HG02943 (cell line): ENCODE measurements at regions not wholly inside any gene's neighbourhood (a gene's known extent, or its start where the extent isn't known, plus 50 kb on each side); places are given as distances from the start of the nearest gene placed in this dataset.

Source experiments
- ATAC-seq: cut with Tn5 transposase; IDR thresholded peaks from one replicate; pipeline ENCODE4 v1.9.1; 2021; ENCODE audit warnings: mild to moderate bottlenecking, low read depth, moderate library complexity; ENCODE audit not compliant: unreplicated experiment

DNA sequence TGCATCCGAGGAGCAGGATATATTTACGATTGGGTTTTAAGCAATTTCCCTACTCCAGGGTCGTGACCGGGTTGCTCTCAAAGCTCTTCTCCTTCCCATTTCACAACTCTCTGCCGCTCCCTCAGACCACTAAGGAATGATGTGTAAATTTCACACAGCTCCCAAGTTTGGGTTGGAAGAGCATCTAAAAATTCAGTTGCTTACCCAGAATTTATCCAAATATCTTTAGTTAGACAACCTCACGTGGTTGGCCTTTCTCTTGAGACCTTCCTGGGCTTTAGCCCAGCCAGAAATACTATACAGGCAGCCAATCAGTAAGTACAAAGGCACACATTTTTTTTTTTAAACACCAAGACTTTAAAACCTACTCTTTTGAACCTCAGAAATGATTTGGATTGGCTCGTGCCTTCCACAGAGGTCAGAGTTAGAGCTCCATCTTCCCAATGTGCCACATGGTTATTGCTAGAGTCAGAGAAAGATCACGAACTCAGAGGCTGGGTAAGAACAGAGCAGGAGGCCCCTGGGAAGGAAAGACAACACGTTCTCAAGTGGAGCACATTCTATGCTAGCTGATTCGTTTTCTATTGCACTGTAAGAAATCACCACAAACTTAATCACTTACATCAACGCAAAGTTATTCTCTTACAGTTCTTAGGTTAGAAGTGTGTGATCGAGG lies 335.4 kb upstream of the MGMT start:
- ATAC-seq, result no peak

DNA sequence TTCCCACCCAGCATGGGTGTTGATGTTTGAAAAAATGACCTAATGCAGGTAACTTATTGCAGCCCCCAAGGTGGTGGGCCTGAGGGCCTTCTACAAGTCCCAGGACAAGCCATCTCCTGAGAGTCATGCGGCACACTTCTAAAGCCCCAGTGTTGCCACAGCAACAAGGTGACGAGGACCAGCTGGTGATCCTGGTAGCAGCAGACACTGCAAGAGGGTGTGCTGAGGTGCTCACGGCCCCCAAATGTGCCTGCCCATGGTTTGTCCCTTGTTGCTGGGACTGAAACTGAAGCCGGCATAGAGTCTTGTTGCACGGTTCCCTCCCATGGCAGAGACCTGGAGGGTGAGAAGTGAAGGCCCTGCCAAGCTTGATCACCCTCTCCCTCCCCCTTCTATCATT lies 333.2 kb upstream of the MGMT start:
- ATAC-seq, result no peak

DNA sequence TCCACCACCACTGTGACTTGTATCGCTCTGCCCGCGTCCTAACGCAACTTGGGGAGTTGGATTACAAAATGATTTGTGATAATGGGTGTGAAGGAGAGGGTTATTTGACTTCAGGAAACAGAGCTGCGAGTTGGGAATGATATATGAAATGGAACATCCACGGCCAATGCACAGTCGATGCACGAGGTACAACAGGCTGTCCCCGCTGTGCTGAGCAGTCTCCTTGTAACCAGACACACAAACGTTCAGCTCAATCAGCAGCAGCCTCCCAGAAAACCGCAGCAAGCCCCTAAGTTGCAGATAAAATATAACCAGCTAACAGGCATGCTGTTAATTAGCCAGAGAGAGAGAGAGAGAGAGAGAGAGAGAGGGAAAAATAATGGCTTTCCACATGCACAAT lies 332.7 kb upstream of the MGMT start:
- ATAC-seq, result no peak

DNA sequence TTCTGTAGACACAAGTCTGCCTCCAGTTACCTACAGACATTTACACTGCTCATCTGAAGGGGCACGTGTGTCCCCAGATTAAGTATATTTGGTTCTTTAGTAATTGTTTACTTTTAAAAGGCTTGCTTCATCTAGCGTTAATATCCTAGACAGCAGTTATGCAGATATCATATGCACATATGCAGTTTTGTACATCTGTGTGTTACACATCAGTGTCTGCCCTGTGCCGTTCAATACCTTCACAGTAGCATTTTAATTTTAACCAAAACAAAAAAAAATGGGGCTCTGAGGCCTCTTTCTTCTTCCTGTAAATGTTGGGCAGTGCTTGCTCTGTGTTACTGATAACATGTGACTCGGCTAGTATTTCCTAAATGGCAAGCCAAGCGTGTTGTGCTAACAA lies 331.4 kb upstream of the MGMT start:
- ATAC-seq, result no peak

DNA sequence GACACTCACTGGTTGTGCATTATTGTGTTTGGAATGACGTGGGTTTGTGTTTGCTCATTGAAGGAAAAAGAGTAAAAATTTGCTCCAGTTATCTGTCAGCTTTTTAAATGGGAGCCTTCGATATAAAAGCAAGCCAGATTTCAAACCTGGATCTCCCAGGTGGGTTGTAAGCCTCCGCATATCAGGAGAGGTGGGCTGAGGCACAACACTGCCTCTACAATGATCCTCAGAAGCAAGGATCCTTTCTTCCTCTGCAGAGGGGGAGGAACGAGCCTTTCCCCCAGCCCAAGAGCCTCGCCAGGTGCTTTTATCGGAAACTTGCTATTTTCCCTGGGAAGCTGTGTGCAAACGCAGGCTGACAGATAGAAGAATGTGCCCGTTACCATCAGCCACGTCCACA lies 331.0 kb upstream of the MGMT start:
- no peak for ATAC-seq

- no peak for ATAC-seq
These were observed 330.1 kb upstream of the MGMT start for GRCh38 chr10:129136951-129137350.

DNA sequence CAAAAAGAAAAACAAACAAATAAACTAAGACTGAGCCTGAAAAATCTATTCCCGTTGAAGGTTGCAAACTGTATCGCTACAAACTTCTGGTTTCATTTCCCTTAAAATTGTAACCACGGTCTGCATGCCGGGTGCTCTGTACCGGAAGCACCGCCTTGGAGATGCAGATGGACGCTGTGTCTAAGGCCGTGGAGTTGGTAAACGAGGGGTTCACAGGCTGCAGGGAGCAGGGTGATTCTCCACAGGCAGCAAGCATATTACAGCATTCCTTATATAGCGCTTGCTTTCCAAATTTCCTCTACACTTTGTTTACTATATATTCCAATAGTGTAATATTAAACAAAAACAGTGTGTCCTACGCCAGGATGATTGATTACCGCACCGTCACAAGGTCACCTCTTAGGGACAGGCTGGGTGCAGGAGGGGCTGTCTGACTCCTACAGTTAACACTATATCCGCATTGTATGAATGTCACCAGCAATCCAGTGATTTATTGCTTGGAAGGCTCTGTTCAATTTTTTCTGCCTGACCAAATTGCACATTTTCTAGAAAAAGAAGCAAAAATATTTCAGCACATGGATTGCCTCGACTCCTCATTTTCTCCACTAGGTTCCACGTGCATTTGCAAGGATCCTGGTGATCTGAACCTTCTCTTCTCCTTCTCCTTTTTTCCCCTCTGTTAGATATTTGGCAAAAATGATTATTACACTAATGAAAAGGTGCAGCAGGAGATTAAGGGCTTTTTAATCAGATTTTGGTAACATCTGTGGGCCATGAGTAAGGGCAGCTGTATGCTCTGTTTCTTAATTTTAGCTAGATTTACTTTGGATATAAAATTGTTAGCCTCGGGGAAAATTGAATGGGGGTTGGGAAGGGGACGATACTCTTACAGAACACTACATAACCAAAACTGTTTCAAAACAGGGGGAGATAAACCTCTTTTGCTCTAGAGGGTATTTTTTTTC lies 325.8 kb upstream of the MGMT start:
- ATAC-seq, result no peak

DNA sequence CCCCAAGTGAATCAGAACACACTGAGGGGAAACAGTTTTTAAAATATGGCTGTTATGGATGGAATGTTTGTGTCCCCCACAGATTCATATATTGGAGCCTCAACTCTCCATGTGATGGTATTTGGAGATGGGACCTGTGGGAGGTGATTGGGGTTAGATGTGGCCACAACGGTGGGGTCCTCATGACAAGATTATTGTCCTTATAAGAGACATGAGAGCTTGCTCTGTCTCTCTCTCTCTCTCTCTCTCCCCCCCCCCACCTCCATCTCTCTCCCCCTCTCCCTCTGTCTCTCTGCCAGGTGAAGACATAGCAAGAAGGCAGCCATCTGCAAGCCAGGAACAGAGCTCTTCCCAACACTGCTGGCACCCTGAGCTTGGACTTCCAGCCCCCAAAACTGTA lies 315.8 kb upstream of the MGMT start:
- no peak for ATAC-seq

- no peak for ATAC-seq
These were observed 310.6 kb upstream of the MGMT start for GRCh38 chr10:129156406-129156805.

- ATAC-seq, result no peak
These were observed 309.9 kb upstream of the MGMT start for GRCh38 chr10:129157185-129157584.

DNA sequence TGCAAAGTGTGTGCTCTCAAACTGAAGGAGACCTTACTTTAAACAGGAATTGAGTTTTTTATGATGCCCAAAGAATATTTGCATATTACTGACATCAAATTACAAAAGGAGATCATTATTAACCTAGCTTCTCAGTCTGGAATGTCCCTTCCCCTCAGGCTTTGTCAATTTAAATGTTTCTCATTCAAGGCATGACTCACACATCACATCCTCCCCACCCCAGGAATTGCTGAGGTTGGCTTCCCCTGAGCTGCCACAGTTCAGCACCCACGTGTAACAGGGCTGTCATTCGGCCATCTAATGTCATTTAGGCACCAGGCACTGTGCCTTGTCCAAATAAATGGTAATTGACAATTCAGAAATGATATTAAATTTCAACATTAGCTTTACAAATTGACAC lies 305.9 kb upstream of the MGMT start:
- ATAC-seq, result no peak

DNA sequence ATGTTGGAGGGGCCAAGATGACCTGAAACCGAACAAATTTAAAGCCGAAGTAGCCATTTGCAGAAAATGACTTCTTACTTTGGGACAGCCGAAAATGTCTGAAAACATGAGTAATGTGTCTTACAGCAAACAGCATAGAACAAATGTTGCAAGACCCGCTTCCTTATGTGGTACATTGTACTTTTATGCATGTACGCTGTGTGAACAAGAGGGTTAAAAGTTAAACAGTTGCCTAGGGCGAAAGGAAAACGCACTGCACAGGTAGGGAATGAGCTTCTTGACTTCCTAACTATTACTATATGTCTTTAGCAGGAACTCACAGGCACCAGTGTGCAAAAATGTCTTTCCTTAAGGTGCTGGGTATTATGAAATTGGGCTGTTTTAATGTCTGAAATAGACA lies 303.5 kb upstream of the MGMT start:
- no peak for ATAC-seq

DNA sequence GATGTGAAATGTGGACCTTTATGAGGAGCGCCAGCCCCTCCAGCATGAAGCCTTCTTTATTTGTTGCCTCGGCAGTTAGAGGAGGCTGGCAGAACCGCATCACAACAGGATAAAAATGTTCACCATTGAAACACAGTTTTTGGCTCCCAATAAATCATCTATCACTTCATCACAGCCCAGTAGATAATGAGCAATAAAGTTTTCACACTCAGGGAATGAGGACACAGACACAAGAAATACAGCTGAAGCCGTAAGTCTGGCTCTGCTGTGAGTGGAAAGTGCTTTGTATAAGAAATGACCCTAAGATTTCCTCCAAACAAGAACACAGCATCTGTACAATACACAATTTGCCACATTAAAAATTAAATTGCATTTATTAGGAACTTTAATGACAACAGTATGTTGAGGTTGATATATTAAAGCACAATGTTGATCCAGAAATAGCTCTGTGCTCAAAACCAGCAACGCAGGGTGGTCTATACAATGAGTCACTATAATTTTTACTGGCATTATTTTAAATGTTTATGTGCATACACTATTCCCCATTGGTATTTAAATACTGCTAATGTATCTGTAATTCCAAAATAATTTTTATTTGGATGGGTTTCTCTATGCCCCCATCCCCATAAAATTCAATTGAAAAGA lies 301.8 kb upstream of the MGMT start:
- ATAC-seq, result no peak

DNA sequence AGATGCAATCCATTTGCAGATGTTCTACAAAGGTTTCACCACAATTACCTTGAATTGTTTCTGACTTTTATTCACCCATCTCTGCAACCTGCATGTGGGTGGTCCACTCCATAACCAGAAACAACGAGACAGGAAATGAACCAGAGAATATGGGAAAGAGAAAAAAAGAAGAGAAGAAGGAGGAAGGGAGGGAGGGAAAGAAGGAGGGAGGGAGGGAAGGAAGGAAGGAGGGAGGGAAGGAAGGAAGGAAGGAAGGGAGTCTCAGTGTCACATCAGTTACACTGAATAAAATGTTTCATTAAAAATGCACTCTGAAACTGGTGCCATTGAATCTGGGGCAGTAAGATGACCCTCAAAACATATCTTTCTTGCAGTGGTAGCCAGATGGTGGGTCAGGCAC lies 301.3 kb upstream of the MGMT start:
- no peak for ATAC-seq

- no peak for ATAC-seq
These were observed 298.4 kb upstream of the MGMT start for GRCh38 chr10:129168660-129169059.

GRCh38 chr10:129169115-129169514 lies 297.9 kb upstream of the MGMT start:
- ATAC-seq, result no peak

GRCh38 chr10:129170812-129171211 lies 296.2 kb upstream of the MGMT start:
- ATAC-seq, result no peak

DNA sequence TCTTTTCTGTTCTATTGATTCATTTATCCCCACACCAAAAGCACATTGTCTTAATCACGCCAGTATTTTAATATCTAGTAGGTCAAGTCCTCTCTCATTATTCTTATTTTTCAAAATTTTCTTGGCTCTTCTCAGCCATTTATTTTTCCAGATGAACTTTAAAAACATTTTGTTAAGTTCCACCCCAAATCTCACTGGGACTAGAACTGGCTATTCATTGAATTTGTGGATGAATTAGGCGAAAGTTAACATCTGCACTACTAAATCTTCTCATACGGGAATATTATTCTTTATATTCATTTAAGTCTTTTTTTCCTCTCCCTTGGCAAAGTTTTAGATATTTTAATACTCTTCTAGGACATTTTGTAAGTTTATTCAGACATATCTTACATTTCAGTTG lies 295.2 kb upstream of the MGMT start:
- ATAC-seq, result no peak

DNA sequence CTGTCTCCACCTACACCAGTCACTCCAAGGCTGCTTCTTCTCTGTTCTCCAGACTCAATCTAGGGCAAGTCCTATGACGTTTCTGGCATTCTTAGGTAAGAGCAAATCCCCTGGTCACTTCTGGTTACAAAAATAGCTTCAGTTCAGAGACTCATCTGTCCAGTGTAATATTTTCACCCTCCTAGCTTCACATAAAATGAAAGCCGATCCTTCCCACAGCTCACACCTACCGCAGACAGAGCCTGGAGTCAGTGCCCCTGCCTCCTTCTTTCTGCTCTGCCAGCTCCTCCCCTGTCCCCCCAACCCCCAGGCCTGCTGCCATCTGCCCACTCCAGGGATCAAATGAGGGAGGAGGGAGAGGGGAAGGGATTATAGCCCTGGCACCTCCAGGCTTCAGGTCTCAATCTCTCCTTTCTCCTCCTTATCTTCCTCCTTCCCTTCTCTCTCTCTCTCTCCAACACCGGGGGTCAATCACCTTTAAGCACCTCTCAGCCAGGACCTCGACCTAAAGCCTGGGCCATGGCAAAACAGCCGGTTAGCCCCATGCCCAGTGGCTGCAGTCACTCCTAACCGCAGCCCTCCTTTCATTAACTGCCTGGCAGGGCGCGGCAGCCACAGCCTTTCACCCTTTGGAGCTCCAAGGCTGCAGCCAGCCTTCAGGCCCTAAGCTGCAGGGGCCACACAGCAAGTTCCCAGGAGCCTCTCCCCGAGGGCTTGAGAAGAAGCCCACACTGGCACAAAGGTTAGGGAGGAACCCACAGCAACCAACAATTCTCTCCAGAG lies 292.6 kb upstream of the MGMT start:
- no peak for ATAC-seq

- ATAC-seq, result no peak
These were observed 287.6 kb upstream of the MGMT start for GRCh38 chr10:129179245-129179971.
